Urinary bladder (tissue), 3 donors: ENCODE measurements at regions not wholly inside any gene's neighbourhood (a gene's known extent, or its start where the extent isn't known, plus 50 kb on each side); places are given as distances from the start of the nearest gene placed in this dataset.
"Not testable (repeated sequence)": the region's sequence is repeated elsewhere in the genome, so short reads cannot be mapped to it uniquely, and the experiment has no call there.

Experiments used
- DNase-seq: peaks from one replicate; pipeline ENCODE4 v3.0.0-alpha.2; 2015; ENCODE audit errors: extremely low spot score
- H3K27ac ChIP-seq: one replicate; pipeline ENCODE4 v1.5.1; 2013; ENCODE audit warnings: low read depth, mild to moderate bottlenecking, moderate library complexity
- H3K36me3 ChIP-seq: one replicate; pipeline ENCODE4 v1.6.1; 2013; ENCODE audit warnings: mild to moderate bottlenecking, moderate library complexity; ENCODE audit not compliant: insufficient read depth
- H3K4me1 ChIP-seq: one replicate; pipeline ENCODE4 v1.6.1; 2013; ENCODE audit warnings: mild to moderate bottlenecking, moderate library complexity; ENCODE audit not compliant: insufficient read depth
- H3K4me3 ChIP-seq: one replicate; pipeline ENCODE4 v1.5.1; 2013; ENCODE audit warnings: low read depth, low read length
- WGBS: extraction: QIAGEN DNeasy Blood & Tissue Kit; methylation state at CpG from one replicate; pipeline ENCODE4 v1.1.7; 2013; 5-methylcytosine and 5-hydroxymethylcytosine counted together
- donor health status: healthy with polysubstance abuse.
- donor health status: healthy.

- not testable (repeated sequence) for H3K4me3 ChIP-seq, DNase-seq, H3K4me1 ChIP-seq, H3K36me3 ChIP-seq
- peak overlapping the region; percentile 59 for H3K27ac ChIP-seq
- 71% methylated on average over 7 of the region's 8 CpGs for WGBS
Observed at GRCh38 chr16:29164442-29165089, 179.7 kb downstream of the LAT start.

GRCh38 chr16:29160171-29160570, 175.3 kb downstream of the LAT start:
- H3K36me3 ChIP-seq, DNase-seq, H3K4me1 ChIP-seq, H3K27ac ChIP-seq, H3K4me3 ChIP-seq: not testable (repeated sequence)
- 88% methylated on average over 25 of the region's 25 CpGs for WGBS

DNA sequence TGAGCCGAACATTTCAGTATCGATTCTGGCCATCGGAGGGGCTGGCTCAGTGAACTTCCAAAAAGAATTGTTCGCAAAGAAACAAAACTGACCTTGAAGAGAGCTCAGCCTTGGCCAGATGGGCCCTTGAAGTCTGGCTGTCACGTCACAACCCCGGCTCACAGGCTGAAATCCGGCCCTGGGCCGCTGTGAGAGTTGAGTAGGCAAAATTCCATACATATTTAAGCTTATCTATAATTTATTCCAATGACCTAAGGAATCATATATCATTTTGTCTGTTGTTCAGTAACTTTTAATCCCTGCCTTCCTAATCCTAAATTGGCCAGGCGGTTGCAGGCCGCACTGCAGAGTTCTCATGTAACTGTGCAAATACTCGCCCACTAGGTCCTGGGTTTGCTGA, 174.8 kb downstream of the LAT start:
- not testable (repeated sequence) for H3K4me3 ChIP-seq, H3K36me3 ChIP-seq, H3K27ac ChIP-seq, DNase-seq, H3K4me1 ChIP-seq
- WGBS = 48% methylated on average over 11 of the region's 11 CpGs

- peak overlapping the region; percentile 6 for H3K27ac ChIP-seq
- no peak overlapping the region for H3K4me3 ChIP-seq
- H3K4me1 ChIP-seq = no peaks in the 10 kb centered on the region
- DNase-seq = no peak
- 85% methylated on average over 29 of the region's 29 CpGs for WGBS
- no peaks in the 10 kb centered on the region for H3K36me3 ChIP-seq
Observed at GRCh38 chr16:29158785-29159184, 173.9 kb downstream of the LAT start.

- H3K4me1 ChIP-seq, DNase-seq, H3K36me3 ChIP-seq, H3K4me3 ChIP-seq: not testable (repeated sequence)
- peak overlapping the region; percentile 7 for H3K27ac ChIP-seq
- WGBS = 90% methylated on average over 37 of the region's 37 CpGs
Observed at GRCh38 chr16:29158031-29158784, 173.4 kb downstream of the LAT start.

DNA sequence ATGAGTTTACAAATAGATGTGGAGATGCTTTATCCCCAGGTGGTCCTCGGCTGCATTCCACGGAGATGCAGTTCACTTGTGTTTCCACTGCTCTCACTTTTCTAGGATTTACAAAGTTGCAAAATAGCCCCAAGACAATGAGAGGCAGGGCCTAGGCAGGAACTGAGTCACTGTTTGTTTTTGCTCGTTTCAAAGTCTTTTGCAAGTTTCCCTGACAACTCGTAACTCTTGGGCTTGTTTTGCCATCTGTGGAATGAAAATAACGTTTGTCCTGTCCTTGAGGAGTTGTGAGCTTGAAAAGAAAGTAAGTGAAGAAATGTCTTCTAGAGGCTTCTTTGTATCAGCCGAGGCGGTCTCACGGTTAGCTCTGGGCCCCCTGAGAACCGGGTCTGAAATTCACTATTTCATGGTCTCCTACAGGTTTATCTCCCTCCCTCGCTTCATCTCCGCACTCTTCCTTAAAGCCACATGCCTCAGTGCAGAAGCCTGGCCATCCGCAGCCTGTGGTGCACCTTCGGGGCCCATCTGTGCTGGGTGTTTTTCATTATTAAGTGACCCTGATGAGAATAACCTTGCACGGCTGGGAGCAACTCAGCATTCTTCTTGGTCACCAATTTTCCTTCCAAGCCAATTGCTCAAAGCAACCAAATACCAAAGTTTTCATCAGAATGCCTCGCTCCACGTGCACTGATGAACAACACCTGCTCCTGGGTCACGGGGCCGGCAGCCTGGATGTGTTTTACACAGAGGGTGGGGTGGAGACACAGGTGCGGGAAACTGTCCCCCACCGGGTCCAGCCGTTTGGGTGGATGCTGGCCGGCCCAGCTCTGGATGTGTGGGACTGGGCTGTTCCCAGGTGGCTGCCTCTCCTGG, 172.4 kb downstream of the LAT start:
- 58% methylated on average over 22 of the region's 22 CpGs for WGBS
- peak; percentile 56 for DNase-seq
- H3K4me3 ChIP-seq = not testable (repeated sequence)

GRCh38 chr16:29156511-29156910, 171.7 kb downstream of the LAT start:
- Histone ChIP-seq H3K27ac (peak overlapping the region; percentile 72), H3K36me3 (no peaks in the 10 kb centered on the region), H3K4me1 (no peaks in the 10 kb centered on the region), H3K4me3 (no peak overlapping the region)
- 71% methylated on average over 11 of the region's 11 CpGs for WGBS
- DNase-seq = no peak

More for the DNA sequence above, 172.4 kb downstream of the LAT start:
- not testable (repeated sequence) for H3K36me3 ChIP-seq, H3K4me1 ChIP-seq
- peak overlapping the region; percentile 0 for H3K27ac ChIP-seq

DNA sequence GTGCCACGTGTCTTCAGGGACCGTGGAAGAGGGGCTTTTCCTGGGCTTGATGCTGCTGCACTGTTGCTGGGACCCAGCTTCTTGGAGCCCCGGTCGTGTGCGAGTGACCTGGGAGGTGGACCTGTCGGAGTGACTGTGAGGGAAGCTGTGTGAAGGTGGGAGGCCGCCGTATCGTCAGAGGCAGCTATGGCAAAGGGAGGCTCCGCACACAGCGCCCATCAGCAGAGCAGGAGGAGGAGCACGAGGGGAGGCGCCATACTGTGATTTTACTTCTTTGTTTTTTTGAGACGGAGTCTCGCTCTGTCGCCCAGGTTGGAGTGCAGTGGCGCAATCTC, 171.0 kb downstream of the LAT start:
- H3K36me3 ChIP-seq, DNase-seq, H3K4me3 ChIP-seq, H3K27ac ChIP-seq, H3K4me1 ChIP-seq: not testable (repeated sequence)
- 94% methylated on average over 17 of the region's 17 CpGs for WGBS

- WGBS = 82% methylated on average over 29 of the region's 29 CpGs
- not testable (repeated sequence) for H3K4me3 ChIP-seq, DNase-seq, H3K4me1 ChIP-seq, H3K36me3 ChIP-seq, H3K27ac ChIP-seq
Observed at GRCh38 chr16:29155131-29155865, 170.4 kb downstream of the LAT start.

DNA sequence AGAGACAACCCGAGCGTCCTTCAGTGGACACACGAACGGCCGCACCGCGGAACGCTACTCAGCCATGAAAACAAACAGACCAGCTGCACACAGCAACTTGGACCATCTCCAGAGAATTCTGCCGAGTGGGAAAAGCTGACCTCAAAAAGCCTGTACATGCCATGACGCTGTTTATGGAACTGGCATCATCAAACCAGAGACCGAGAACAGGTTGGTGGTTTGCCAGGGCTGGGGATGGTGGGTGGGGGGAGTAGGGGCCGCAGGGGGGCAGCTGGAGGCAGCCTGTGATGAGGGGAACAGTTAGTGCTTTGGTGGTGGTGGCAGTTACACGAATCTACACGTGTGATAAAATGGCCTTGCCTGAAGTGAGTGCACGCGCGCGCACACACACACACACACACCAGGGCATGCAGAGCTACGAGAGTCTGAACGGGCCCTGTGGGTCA, 169.8 kb downstream of the LAT start:
- 49% methylated on average over 20 of the region's 20 CpGs for WGBS
- no peaks in the 10 kb centered on the region for H3K4me1 ChIP-seq
- no peaks in the 10 kb centered on the region for H3K36me3 ChIP-seq
- no peak overlapping the region for H3K27ac ChIP-seq
- DNase-seq = no peak
- H3K4me3 ChIP-seq = no peak overlapping the region

DNA sequence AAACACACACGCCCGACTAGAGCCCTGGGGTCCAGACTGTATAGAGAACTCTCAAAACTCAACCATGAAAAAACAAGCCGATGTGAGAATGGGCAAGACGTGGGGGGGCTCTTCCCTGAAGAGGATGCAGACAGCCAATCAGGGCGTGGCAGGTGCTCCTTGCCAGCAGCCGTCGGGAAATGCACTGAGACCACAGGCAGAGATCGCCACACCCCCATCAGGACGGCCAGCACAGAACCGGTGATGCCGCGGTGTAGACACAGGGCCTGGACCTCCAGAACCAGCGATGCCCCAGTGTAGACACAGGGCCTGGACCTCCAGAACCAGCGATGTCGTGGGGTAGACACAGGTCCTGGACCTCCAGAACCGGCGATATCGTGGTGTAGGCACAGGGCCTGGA, 169.2 kb downstream of the LAT start:
- H3K27ac ChIP-seq = no peak overlapping the region
- 72% methylated on average over 18 of the region's 18 CpGs for WGBS
- no peaks in the 10 kb centered on the region for H3K36me3 ChIP-seq
- DNase-seq = no peak
- H3K4me1 ChIP-seq = no peaks in the 10 kb centered on the region
- H3K4me3 ChIP-seq = no peak overlapping the region

DNA sequence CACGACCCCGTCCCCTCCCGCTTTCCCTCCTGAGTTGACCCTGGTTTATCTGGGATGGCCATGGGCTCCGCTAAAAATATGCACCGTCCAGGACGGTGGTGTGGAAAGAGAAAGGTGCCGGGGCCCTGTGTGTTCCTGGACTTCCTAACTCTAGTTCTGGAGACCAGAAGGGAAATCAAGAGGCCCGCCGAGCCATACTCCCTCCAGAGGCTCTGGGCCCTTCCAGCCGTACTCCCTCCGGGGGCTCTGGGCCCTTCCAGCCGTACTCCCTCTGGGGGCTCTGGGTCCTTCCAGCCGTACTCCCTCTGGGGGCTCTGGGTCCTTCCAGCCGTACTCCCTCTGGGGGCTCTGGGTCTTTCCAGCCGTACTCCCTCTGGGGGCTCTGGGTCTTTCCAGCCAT, 168.5 kb downstream of the LAT start:
- not testable (repeated sequence) for H3K27ac ChIP-seq, H3K4me3 ChIP-seq, DNase-seq, H3K4me1 ChIP-seq, H3K36me3 ChIP-seq
- WGBS = 87% methylated on average over 15 of the region's 15 CpGs

DNA sequence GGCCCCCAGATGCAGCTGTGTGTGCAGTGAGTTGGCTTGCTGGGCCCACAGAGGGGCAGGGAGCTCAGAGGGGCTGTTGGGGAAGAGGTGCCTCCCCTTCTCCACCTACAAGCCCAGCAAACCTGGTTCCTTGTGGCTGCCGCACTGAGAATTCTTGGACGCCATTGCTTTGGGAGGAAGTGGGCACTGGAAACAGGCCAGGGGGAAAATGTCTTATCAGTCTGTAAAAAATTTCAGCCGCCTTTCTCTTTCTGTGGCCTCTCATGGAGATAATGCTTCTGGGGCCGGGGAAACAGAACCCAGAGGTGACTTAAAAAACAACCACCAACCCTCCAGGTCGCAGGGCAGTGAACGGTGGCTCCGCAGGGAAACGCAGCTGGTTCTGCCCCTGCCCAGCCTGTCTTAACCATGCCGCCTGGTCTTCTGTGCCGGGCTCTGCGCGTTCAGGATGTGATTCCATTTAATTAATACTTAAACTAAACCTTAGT, 167.7 kb downstream of the LAT start:
- not testable (repeated sequence) for H3K27ac ChIP-seq, DNase-seq, H3K36me3 ChIP-seq, H3K4me1 ChIP-seq, H3K4me3 ChIP-seq
- 63% methylated on average over 12 of the region's 12 CpGs for WGBS
